CD4-positive, alpha-beta T cell treated with Interleukin-17A for 1 hour (primary cell): ENCODE measurements at regions not wholly inside any gene's neighbourhood (a gene's known extent, or its start where the extent isn't known, plus 50 kb on each side); places are given as distances from the start of the nearest gene placed in this dataset.

Experiments used
- DNase-seq: peaks from one replicate; pipeline ENCODE4 v3.0.0-alpha.2; 2020

- no peak for DNase-seq
Measured at GRCh38 chr2:88281302-88282217, 111.4 kb downstream of the THNSL2 start.

- peak; percentile 34 for DNase-seq
Measured at GRCh38 chr2:88269836-88270235, 99.7 kb downstream of the THNSL2 start.

- DNase-seq = peak; percentile 15
Measured at GRCh38 chr2:88265352-88266303, 95.5 kb downstream of the THNSL2 start.

GRCh38 chr2:88263861-88264260 is 93.7 kb downstream of the THNSL2 start:
- no peak for DNase-seq

- no peak for DNase-seq
Measured at GRCh38 chr2:88261725-88262124, 91.6 kb downstream of the THNSL2 start.

GRCh38 chr2:88258208-88258607 is 88.1 kb downstream of the THNSL2 start:
- no peak for DNase-seq

GRCh38 chr2:88254437-88255091 is 84.4 kb downstream of the THNSL2 start:
- no peak for DNase-seq

- no peak for DNase-seq
Measured at GRCh38 chr2:88253997-88254396, 83.9 kb downstream of the THNSL2 start.

- no peak for DNase-seq
Measured at GRCh38 chr2:88253375-88253774, 83.2 kb downstream of the THNSL2 start.

- DNase-seq = no peak
Measured at GRCh38 chr2:88252646-88253045, 82.5 kb downstream of the THNSL2 start.

GRCh38 chr2:88252111-88252510 is 82.0 kb downstream of the THNSL2 start:
- DNase-seq = no peak

GRCh38 chr2:88250404-88250803 is 80.3 kb downstream of the THNSL2 start:
- DNase-seq = no peak

- DNase-seq = no peak
Measured at GRCh38 chr2:88248280-88248828, 78.2 kb downstream of the THNSL2 start.

- peak; percentile 1 for DNase-seq
Measured at GRCh38 chr2:88247531-88247930, 77.4 kb downstream of the THNSL2 start.

GRCh38 chr2:88245109-88245508 is 75.0 kb downstream of the THNSL2 start:
- no peak for DNase-seq

- peak; percentile 48 for DNase-seq
Measured at GRCh38 chr2:88239781-88240180, 69.6 kb downstream of the THNSL2 start.

GRCh38 chr2:88236666-88237065 is 66.5 kb downstream of the THNSL2 start:
- no peak for DNase-seq
